SK-N-SH (cell line): ENCODE measurements at regions not wholly inside any gene's neighbourhood (a gene's known extent, or its start where the extent isn't known, plus 50 kb on each side); places are given as distances from the start of the nearest gene placed in this dataset.

Experiments
- CTCF ChIA-PET: fragments of 300-600, 350-600 bp; formaldehyde crosslinking; extraction: SDS; loops from one replicate; lab custom pipeline; 2021; lab: Yijun Ruan, JAX
- POLR2A ChIA-PET: fragments of 350-600 bp; sonication (Branson Sonifier 250); formaldehyde crosslinking; extraction: SDS; loops from one replicate; lab custom pipeline; 2020; ENCODE audit warnings: antibody characterized with exemption, inconsistent platforms; lab: Yijun Ruan, JAX
- DNase-seq: peaks from one replicate; pipeline ENCODE4 v3.0.0; 2012
- H2AFZ ChIP-seq: fragments of 200-600 bp; sonication (generic); 2 replicates; pipeline ENCODE4 v1.8.1; 2016; ENCODE audit warnings: antibody characterized with exemption, mild to moderate bottlenecking, low read depth
- H3F3A ChIP-seq: fragments of 200-600 bp; sonication (generic); replicated peaks from 2 replicates; pipeline ENCODE3; 2016; ENCODE audit warnings: antibody characterized with exemption, mild to moderate bottlenecking; ENCODE audit not compliant: insufficient read depth
- H3K27ac ChIP-seq, 2 experiments: fragments of 200-500 bp in 1 of 2; fragments of 200-600 bp in 1 of 2; sonication (Bioruptor generic) in 1 of 2; sonication (generic), shearing (Covaris generic) in 1 of 2; 2 replicates each; pipeline versions ENCODE4 v1.5.1 to v1.6.1; 2014 to 2016; ENCODE audit warnings: low read depth in 2 of 2, inconsistent platforms in 1 of 2, low read length in 1 of 2, mild to moderate bottlenecking in 1 of 2, mixed read lengths in 1 of 2
- H3K27me3 ChIP-seq: fragments of 200-600 bp; sonication (generic), shearing (Covaris generic); 2 replicates; pipeline ENCODE4 v1.6.1; 2016; ENCODE audit warnings: mixed run types; ENCODE audit not compliant: insufficient read depth
- H3K36me3 ChIP-seq, 2 experiments: fragments of 200-500 bp in 1 of 2; fragments of 200-600 bp in 1 of 2; sonication (Bioruptor generic) in 1 of 2; sonication (generic) in 1 of 2; replicated peaks in 1 of 2; 2 replicates each; pipeline versions ENCODE3 to v1.5.1; 2014 to 2016; ENCODE audit warnings: low read length in 1 of 2, mild to moderate bottlenecking in 1 of 2; ENCODE audit not compliant: insufficient read depth in 2 of 2, control insufficient read depth in 1 of 2
- H3K4me1 ChIP-seq, 2 experiments: fragments of 200-500 bp in 1 of 2; fragments of 200-600 bp in 1 of 2; sonication (Bioruptor generic) in 1 of 2; sonication (generic), shearing (Covaris generic) in 1 of 2; 2 replicates each; pipeline versions ENCODE4 v1.5.1 to v1.6.1; 2014 to 2016; ENCODE audit warnings: low read depth in 1 of 2, low read length in 1 of 2, mixed run types in 1 of 2; ENCODE audit not compliant: insufficient read depth in 2 of 2, control insufficient read depth in 1 of 2
- H3K4me2 ChIP-seq: fragments of 200-600 bp; sonication (generic), shearing (Covaris generic); 2 replicates; pipeline ENCODE4 v1.6.1; 2017; ENCODE audit warnings: mixed run types
- H3K4me3 ChIP-seq, 2 experiments: fragments of 200-500 bp in 1 of 2; fragments of 200-600 bp in 1 of 2; sonication (Bioruptor generic) in 1 of 2; sonication (generic), shearing (Covaris generic) in 1 of 2; 2 replicates each; pipeline versions ENCODE4 v1.5.1 to v1.8.1; 2014 to 2016; ENCODE audit warnings: low read depth in 2 of 2, inconsistent platforms in 1 of 2, low read length in 1 of 2, mild to moderate bottlenecking in 1 of 2, mixed read lengths in 1 of 2, moderate library complexity in 1 of 2
- H3K79me2 ChIP-seq: fragments of 200-600 bp; sonication (generic); 2 replicates; pipeline ENCODE4 v1.8.1; 2017; ENCODE audit warnings: mild to moderate bottlenecking; ENCODE audit not compliant: insufficient read depth
- H3K9ac ChIP-seq: fragments of 200-600 bp; sonication (generic); 2 replicates; pipeline ENCODE4 v1.6.1; 2017; ENCODE audit warnings: mixed run types
- H3K9me2 ChIP-seq: fragments of 200-600 bp; sonication (generic); 2 replicates; pipeline ENCODE4 v1.6.1; 2017; ENCODE audit warnings: mixed run types
- H3K9me3 ChIP-seq: fragments of 200-600 bp; sonication (generic); 2 replicates; pipeline ENCODE4 v1.6.1; 2017; ENCODE audit warnings: mixed run types, mild to moderate bottlenecking, moderate library complexity
- H4K20me1 ChIP-seq: fragments of 200-600 bp; sonication (generic); 2 replicates; pipeline ENCODE4 v1.6.1; 2017; ENCODE audit warnings: mild to moderate bottlenecking, mixed run types; ENCODE audit not compliant: insufficient read depth
- CHD2 ChIP-seq: fragments of 150-350 bp; IDR thresholded peaks from 2 replicates; pipeline ENCODE4 v1.6.1; 2018; ENCODE audit warnings: low read length; ENCODE audit not compliant: partially characterized antibody
- ELF1 ChIP-seq: IDR thresholded peaks from 2 replicates; pipeline ENCODE4 v1.4.0; 2012
- FOSL2 ChIP-seq: IDR thresholded peaks from 2 replicates; pipeline ENCODE4 v1.4.0; 2012; ENCODE audit warnings: low read depth, mild to moderate bottlenecking, moderate library complexity, borderline replicate concordance
- GATA2 ChIP-seq: sonication (generic); formaldehyde crosslinking; IDR thresholded peaks from 2 replicates; pipeline ENCODE4 v1.5.0; 2020; ENCODE audit warnings: mild to moderate bottlenecking, missing genetic modification reagents
- JUND ChIP-seq: IDR thresholded peaks from 2 replicates; pipeline ENCODE4 v1.4.0; 2012
- MEF2A ChIP-seq: IDR thresholded peaks from 2 replicates; pipeline ENCODE4 v1.4.0; 2012; ENCODE audit warnings: low read depth, borderline replicate concordance
- MXI1 ChIP-seq: IDR thresholded peaks from 2 replicates; pipeline ENCODE4 v1.6.1; 2012; ENCODE audit warnings: mild to moderate bottlenecking, low read depth, low read length, improper control_type of control experiment
- NRF1 ChIP-seq: IDR thresholded peaks from 2 replicates; pipeline ENCODE4 v1.6.1; 2012; ENCODE audit warnings: low read depth, mild to moderate bottlenecking, low read length
- POLR2AphosphoS5 ChIP-seq: IDR thresholded peaks from 2 replicates; pipeline ENCODE4 v1.6.1; 2012; ENCODE audit warnings: low read depth, low read length
- RXRA ChIP-seq: IDR thresholded peaks from 2 replicates; pipeline ENCODE4 v1.4.0; 2012; ENCODE audit warnings: low read depth, mild to moderate bottlenecking, borderline replicate concordance
- TAF1 ChIP-seq: IDR thresholded peaks from 2 replicates; pipeline ENCODE4 v1.6.1; 2012; ENCODE audit warnings: low read depth, mild to moderate bottlenecking, low read length, moderate library complexity, borderline replicate concordance
- YY1 ChIP-seq: IDR thresholded peaks from 2 replicates; pipeline ENCODE4 v1.4.0; 2012; ENCODE audit warnings: low read depth, mild to moderate bottlenecking
- WGBS: methylation state at CpG from one replicate; pipeline ENCODE4 v1.1.6; 2017; ENCODE audit warnings: low lambda C conversion rate; 5-methylcytosine and 5-hydroxymethylcytosine counted together
- TF ChIP-seq, protein P1 (sequence below): fragments of 150-350 bp; IDR thresholded peaks from 2 replicates; pipeline ENCODE4 v1.6.1; 2016; ENCODE audit warnings: mild to moderate bottlenecking, low read depth, low read length
- TF ChIP-seq, protein P2 (sequence below): IDR thresholded peaks from 2 replicates; pipeline ENCODE4 v1.4.0; 2012; ENCODE audit warnings: low read depth, borderline replicate concordance
- TF ChIP-seq, protein P3 (sequence below): IDR thresholded peaks from 2 replicates; pipeline ENCODE4 v1.4.0; 2012; ENCODE audit warnings: low read depth, borderline replicate concordance

DNA sequence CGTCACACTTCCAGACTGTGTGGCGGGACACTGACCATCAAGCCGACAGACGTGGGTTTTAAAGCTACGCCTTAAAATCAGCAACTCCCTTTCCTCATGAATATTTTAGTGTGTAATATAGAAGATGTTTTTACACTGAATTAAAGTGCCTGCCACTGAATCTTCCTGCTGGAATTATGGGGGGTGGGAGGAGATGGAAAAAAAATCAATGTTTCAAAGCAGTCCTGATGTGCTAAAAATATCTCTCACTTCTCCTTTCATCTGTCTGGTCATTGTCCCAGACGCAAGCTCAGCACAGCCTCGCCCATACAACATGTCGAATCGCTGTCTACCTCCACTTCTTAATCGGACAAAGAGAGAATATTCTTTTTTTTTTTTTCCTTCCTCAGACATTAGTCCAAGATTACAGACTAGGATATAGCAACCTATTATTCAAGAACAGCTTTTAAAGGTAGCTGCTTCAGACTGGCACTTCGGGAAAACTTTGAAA is 165.1 kb upstream of the KLF14 start (continued):
- TF ChIP-seq MEF2A, result no peak
- TF ChIP-seq, protein P1, sequence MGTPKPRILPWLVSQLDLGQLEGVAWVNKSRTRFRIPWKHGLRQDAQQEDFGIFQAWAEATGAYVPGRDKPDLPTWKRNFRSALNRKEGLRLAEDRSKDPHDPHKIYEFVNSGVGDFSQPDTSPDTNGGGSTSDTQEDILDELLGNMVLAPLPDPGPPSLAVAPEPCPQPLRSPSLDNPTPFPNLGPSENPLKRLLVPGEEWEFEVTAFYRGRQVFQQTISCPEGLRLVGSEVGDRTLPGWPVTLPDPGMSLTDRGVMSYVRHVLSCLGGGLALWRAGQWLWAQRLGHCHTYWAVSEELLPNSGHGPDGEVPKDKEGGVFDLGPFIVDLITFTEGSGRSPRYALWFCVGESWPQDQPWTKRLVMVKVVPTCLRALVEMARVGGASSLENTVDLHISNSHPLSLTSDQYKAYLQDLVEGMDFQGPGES, result no peak
- no peak for TF ChIP-seq RXRA
- TF ChIP-seq GATA2 (CRISPR knock-in tag), result no peak
- TF ChIP-seq POLR2AphosphoS5, result no peak
- TF ChIP-seq, protein P2, sequence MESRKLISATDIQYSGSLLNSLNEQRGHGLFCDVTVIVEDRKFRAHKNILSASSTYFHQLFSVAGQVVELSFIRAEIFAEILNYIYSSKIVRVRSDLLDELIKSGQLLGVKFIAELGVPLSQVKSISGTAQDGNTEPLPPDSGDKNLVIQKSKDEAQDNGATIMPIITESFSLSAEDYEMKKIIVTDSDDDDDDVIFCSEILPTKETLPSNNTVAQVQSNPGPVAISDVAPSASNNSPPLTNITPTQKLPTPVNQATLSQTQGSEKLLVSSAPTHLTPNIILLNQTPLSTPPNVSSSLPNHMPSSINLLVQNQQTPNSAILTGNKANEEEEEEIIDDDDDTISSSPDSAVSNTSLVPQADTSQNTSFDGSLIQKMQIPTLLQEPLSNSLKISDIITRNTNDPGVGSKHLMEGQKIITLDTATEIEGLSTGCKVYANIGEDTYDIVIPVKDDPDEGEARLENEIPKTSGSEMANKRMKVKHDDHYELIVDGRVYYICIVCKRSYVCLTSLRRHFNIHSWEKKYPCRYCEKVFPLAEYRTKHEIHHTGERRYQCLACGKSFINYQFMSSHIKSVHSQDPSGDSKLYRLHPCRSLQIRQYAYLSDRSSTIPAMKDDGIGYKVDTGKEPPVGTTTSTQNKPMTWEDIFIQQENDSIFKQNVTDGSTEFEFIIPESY, result no peak
- TF ChIP-seq, protein P3, sequence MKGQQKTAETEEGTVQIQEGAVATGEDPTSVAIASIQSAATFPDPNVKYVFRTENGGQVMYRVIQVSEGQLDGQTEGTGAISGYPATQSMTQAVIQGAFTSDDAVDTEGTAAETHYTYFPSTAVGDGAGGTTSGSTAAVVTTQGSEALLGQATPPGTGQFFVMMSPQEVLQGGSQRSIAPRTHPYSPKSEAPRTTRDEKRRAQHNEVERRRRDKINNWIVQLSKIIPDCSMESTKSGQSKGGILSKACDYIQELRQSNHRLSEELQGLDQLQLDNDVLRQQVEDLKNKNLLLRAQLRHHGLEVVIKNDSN, result no peak
- TF ChIP-seq CHD2, result no peak
- no peak for TF ChIP-seq YY1
- no peak for TF ChIP-seq JUND
- no peak for TF ChIP-seq MXI1
- TF ChIP-seq TAF1, result no peak

DNA sequence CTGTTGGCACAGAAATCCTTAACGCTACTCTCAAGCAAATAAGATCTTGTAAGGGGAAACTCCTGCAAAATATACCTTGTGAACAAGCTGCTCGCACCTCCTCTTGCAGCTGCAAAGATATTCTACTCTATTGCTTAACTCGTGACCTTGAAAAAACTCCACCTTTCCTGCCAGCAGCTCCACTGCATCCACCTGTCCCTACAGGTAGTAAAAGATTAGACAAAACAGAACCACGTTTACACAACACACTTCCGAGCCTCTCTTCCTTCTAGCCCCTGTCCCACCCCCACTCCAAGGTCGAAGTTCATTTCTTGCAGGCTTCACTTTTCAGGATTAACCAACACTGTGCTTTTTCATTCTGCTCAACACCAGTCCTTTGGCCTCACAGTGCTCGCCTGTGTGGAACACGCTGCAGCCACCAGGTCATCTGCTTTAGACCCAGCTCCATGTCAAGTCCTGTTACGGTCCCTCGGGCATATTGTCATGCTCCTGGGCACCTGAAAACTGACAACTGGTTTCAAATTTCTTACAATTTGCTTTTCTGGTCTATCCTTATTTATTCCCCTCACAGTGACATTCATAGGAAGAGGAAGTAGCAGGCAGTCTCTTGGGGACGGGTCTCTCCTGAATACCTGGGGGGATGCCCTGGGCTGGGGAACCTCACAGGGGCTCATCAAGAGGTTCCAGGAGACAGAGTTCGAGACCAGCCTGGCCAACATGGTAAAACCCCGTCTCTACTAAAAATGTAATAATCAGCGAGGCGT is 165.8 kb upstream of the KLF14 start:
- TF ChIP-seq POLR2AphosphoS5 (peak; percentile 64), FOSL2 (no peak), ELF1 (no peak), NRF1 (no peak)
- TF ChIP-seq, protein P3, result no peak
- no peak overlapping the region for H3K4me3 ChIP-seq
- H3K9me3 ChIP-seq, result no peaks in the 10 kb centered on the region
- H3K4me2 ChIP-seq, result peak overlapping the region; percentile 89; the same call in 1 of the 2 replicates
- peaks cover 50 to 70% of the 10 kb centered on the region in 2 experiments for H3K36me3 ChIP-seq
- peak overlapping the region; percentile 71; the same call in 1 of the 2 replicates for H3K9ac ChIP-seq
- 80% methylated on average over 15 of the region's 15 CpGs for WGBS
- POLR2A ChIA-PET, result no interaction called here
- CTCF ChIA-PET, result interaction anchor here (0.7 to 2.5 kb wide), 4 partner anchors 24 to 140 kb away, joined by 3 to 18 read pairs (median 10); no protein-coding TSS in a partner anchor
- H3K9me2 ChIP-seq, result no peaks in the 10 kb centered on the region
- H2AFZ ChIP-seq, result no peak overlapping the region
- peaks cover 94% of the 10 kb centered on the region for H3K79me2 ChIP-seq
- H3F3A ChIP-seq, result peaks cover 90% of the 10 kb centered on the region
- DNase-seq, result no peak
- H4K20me1 ChIP-seq, result peaks cover 86% of the 10 kb centered on the region; the same call in 1 of the 2 replicates
- peak overlapping the region in 1 of 2 experiments; percentile 100; a peak in 2 of 4 replicates for H3K27ac ChIP-seq
- H3K27me3 ChIP-seq, result no peaks in the 10 kb centered on the region
- peaks cover 12 to 68% of the 10 kb centered on the region in 2 experiments for H3K4me1 ChIP-seq
